GM23248 (cell line): ENCODE measurements at regions not wholly inside any gene's neighbourhood (a gene's known extent, or its start where the extent isn't known, plus 50 kb on each side); places are given as distances from the start of the nearest gene placed in this dataset.

Experiments used
- EZH2 ChIP-seq: fragments of 200-600 bp; sonication (generic); IDR thresholded peaks from 2 replicates; pipeline ENCODE4 v1.6.1; 2018; ENCODE audit warnings: antibody characterized with exemption, mild to moderate bottlenecking; ENCODE audit not compliant: insufficient read depth, poor library complexity, severe bottlenecking
- EZH2phosphoT487 ChIP-seq: fragments of 200-600 bp; sonication (generic); IDR thresholded peaks from 2 replicates; pipeline ENCODE4 v1.6.1; 2018; ENCODE audit warnings: antibody characterized with exemption, moderate library complexity, mild to moderate bottlenecking, low read depth; ENCODE audit not compliant: insufficient read depth

DNA sequence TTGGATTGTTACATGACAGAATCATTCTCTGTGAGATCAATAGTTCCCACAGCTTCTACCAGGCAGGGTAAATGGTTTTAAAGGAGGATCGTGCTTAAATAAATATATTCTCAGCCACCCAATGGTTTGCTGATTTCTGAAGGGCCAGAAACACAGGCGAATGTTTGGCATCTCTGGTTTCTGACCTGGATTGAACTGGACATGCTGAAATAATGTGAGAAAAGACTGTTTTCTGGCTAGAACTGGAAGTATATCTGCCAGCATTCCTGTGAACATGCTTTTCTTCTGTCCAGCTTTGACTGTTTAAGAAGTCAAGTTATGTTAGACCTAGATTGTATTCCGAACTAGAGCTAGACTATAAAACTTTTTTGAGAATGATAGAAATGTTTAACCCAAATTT, 77.1 kb upstream of the COL3A1 start:
- TF ChIP-seq EZH2: no peak
- TF ChIP-seq EZH2phosphoT487: no peak
